Activated CD8-positive, alpha-beta memory T cell treated with anti-CD3 and anti-CD28 coated beads, Interleukin-2, amount 10 ng/mL, durations not matched to agents 7 days and 5 days (primary cell): ENCODE measurements at regions not wholly inside any gene's neighbourhood (a gene's known extent, or its start where the extent isn't known, plus 50 kb on each side); places are given as distances from the start of the nearest gene placed in this dataset.

Source experiments
- ATAC-seq: fragments of 150-1000 bp; cut with Tn5 transposase; one replicate; pipeline ENCODE4 v1.10.0; 2021; ENCODE audit warnings: moderate library complexity
- CTCF ChIA-PET: fragments of 350-600 bp; sonication (Branson Sonifier 250); formaldehyde crosslinking; loops from one replicate; lab custom pipeline; 2021; ENCODE audit warnings: antibody characterized with exemption; lab: Charles Lee
- DNase-seq: peaks from one replicate; pipeline ENCODE4 v3.0.0-alpha.2; 2020
- H3K27ac Mint-ChIP-seq: one replicate; pipeline ENCODE4 v1.8.0; 2021; ENCODE audit warnings: mild to moderate bottlenecking, mixed read lengths
- H3K27me3 Mint-ChIP-seq: one replicate; pipeline ENCODE4 v1.8.0; 2021; ENCODE audit warnings: mixed read lengths
- H3K36me3 Mint-ChIP-seq: one replicate; pipeline ENCODE4 v1.8.0; 2021; ENCODE audit warnings: mild to moderate bottlenecking, mixed read lengths
- H3K4me1 Mint-ChIP-seq: one replicate; pipeline ENCODE4 v1.8.0; 2021; ENCODE audit warnings: mixed read lengths
- H3K4me3 Mint-ChIP-seq: one replicate; pipeline ENCODE4 v1.8.0; 2021; ENCODE audit warnings: mild to moderate bottlenecking, moderate library complexity, mixed read lengths
- H3K9me3 Mint-ChIP-seq: one replicate; pipeline ENCODE4 v1.8.0; 2022; ENCODE audit warnings: low read depth, mixed read lengths

DNA sequence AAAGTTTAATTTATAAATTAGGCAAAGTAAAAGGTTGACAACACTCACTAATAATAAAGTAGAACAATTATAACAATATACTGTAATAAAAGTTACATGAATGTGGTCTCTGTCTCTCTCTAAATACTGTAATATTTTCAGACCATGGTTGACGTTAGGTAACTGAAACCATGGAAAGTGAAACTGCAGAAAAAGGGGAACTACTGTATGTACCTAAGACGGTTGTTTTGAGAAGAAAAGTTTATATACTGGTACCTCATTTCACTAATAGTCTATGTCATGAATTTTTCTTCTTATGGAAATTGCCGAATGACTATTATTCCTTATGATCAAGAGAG, 166.7 kb upstream of the ZNF521 start:
- H3K9me3 Mint-ChIP-seq: no peaks in the 10 kb centered on the region
- CTCF ChIA-PET: no interaction called here
- no peak overlapping the region for H3K4me3 Mint-ChIP-seq
- no peaks in the 10 kb centered on the region for H3K27me3 Mint-ChIP-seq
- DNase-seq (no peak), ATAC-seq (no peak)
- H3K4me1 Mint-ChIP-seq: no peaks in the 10 kb centered on the region
- H3K27ac Mint-ChIP-seq: no peak overlapping the region
- no peaks in the 10 kb centered on the region for H3K36me3 Mint-ChIP-seq

DNA sequence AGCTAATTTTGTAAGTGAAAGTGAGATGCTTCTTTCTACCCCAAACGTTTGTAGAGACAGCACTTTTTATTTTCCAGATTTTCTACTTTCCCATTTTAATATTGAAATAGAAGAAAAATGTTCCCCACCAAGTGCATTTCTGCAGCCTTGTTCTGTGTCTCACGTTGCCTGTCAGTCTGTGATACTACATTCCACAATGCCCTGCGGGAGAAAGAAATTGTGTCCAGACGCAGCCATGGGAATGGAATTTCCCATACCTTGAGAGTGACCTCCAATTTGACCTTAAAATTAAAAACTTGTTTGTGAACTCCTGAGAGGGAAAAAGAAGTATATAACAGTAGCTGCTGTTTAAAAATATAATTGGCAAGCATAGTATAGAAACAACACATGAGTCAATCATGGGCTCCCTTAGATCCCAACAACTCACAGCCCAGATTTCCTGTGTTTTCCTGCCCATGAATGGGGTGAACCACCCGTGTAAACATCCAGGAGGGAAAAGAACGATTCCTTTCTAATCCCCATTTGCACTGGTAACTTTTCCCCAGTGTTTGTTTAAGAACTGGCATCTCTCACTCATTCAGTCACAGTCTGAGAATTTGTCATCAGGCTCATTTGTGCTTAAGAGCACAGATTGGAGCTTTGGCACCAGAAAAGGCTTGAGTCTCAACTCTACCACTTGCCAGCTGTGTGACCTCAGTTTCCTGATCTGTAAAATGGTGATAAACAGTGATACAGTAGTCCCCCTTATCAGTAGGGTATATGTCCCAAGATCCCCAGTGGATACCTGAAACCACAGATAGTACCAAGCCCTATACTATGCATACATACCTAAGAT, 166.1 kb upstream of the ZNF521 start:
- DNase-seq (no peak), ATAC-seq (no peak)
- Mint-ChIP-seq H3K27ac (no peak overlapping the region), H3K36me3 (no peaks in the 10 kb centered on the region), H3K4me1 (no peaks in the 10 kb centered on the region), H3K9me3 (no peaks in the 10 kb centered on the region), H3K4me3 (no peak overlapping the region), H3K27me3 (no peaks in the 10 kb centered on the region)
- CTCF ChIA-PET: no interaction called here

DNA sequence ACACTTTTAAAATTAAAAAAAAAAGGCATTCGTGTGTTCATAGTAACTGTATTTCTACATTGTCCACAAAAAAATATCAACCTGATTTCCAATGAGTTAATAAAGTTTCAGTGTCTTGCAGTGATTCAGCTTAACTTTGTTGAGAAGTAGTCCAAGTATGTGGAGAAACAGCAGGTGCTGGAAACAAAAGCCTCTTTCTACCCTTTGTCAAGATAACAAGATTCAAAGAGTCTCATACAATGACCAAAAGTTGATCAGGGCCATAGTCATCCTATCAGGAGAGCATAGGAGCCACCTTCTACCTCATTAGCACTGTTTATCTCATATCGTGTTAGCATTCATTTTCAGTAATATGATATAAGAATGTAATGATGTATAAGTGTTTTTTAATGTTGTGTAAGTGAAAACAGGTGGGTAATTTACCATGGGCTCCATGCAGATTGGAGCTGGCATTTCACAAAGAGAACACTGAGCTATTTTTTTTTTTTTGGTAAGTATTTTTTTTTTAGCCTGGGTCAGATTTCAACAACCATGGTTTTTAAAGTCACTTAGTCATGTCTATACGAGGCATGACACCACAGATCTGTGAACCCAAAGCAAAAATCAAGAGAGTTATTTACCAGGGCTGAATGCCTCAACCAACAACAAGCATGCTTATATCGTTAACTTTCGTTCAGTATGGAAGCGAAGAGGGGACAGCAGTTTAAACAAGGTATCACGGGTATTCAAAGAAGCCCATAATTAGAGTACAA, 165.0 kb upstream of the ZNF521 start:
- CTCF ChIA-PET: no interaction called here
- Mint-ChIP-seq H3K27ac (no peak overlapping the region), H3K4me1 (no peaks in the 10 kb centered on the region), H3K36me3 (no peaks in the 10 kb centered on the region), H3K4me3 (no peak overlapping the region), H3K9me3 (peaks cover 2% of the 10 kb centered on the region), H3K27me3 (no peaks in the 10 kb centered on the region)
- DNase-seq (no peak), ATAC-seq (no peak)

DNA sequence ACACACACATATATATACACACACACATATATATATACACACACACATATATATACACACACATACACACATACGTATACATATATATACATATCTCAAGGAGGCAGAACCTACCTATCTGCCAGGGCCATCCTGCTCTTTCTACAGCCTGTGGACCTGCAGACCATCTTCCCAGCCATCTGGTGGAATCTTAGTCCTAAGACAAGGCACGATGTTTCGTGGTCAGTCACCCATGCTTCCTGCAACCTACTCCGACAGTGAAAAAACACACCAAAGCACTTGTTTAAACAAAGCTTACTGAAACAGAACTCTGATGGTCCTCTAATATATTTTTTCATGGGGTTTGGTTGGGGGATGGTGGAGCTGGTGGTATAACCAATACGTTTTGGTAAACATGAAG, 164.2 kb upstream of the ZNF521 start:
- H3K4me3 Mint-ChIP-seq: no peak overlapping the region
- CTCF ChIA-PET: no interaction called here
- H3K27ac Mint-ChIP-seq: no peak overlapping the region
- H3K9me3 Mint-ChIP-seq: peaks cover 2% of the 10 kb centered on the region
- ATAC-seq: no peak
- no peaks in the 10 kb centered on the region for H3K27me3 Mint-ChIP-seq
- no peak for DNase-seq
- H3K36me3 Mint-ChIP-seq: no peaks in the 10 kb centered on the region
- no peaks in the 10 kb centered on the region for H3K4me1 Mint-ChIP-seq

DNA sequence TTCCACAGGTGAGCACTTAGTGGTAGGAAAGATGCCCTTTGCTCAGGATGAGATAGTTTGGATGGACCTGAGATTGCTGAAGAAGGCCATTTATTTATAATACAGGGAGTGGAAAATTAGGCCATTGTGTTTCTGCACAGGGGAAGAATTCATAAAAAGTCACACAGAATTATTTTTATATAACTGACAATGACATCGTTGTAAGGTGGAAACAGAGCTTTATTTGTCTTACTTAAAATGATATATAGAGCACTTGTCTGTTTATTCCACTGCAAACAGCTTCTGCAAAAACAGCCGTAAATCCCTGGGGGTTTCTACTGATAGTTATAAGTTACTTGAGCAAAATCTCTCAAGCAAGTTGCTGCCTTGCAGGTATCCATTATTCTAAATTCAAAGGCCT, 158.1 kb upstream of the ZNF521 start:
- Mint-ChIP-seq H3K27me3 (no peaks in the 10 kb centered on the region), H3K36me3 (no peaks in the 10 kb centered on the region), H3K4me1 (no peaks in the 10 kb centered on the region), H3K9me3 (peaks cover 5% of the 10 kb centered on the region), H3K4me3 (no peak overlapping the region), H3K27ac (no peak overlapping the region)
- ATAC-seq (no peak), DNase-seq (no peak)
- CTCF ChIA-PET: no interaction called here

DNA sequence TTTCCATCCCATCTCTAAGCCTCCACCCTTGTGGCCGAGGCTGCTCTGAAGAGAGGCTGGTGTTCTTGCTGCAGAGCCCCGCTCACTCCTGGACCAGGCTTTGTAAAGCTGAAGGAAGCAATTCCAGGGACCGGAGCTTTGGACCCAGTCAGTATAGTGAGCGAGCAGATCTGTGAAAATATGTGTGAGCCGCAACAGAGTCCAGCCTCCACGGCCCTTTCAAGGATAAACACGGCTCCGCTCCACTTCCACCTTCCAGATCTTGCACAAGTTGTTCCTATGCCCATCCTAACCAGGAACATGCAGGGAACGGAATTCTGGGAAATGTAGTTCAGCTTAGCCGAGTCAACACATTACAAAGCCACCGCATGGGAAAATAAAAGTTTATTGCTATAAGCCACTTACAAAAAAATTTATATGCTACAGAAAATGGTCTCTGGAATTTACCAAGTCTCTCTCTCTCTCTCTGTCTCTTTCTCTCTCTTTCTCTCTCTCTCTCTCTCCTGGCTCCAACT, 151.7 kb upstream of the ZNF521 start:
- DNase-seq (no peak), ATAC-seq (no peak)
- H3K4me1 Mint-ChIP-seq: no peaks in the 10 kb centered on the region
- no peak overlapping the region for H3K27ac Mint-ChIP-seq
- no peaks in the 10 kb centered on the region for H3K36me3 Mint-ChIP-seq
- no peaks in the 10 kb centered on the region for H3K27me3 Mint-ChIP-seq
- H3K4me3 Mint-ChIP-seq: no peak overlapping the region
- no peaks in the 10 kb centered on the region for H3K9me3 Mint-ChIP-seq
- CTCF ChIA-PET: no interaction called here

DNA sequence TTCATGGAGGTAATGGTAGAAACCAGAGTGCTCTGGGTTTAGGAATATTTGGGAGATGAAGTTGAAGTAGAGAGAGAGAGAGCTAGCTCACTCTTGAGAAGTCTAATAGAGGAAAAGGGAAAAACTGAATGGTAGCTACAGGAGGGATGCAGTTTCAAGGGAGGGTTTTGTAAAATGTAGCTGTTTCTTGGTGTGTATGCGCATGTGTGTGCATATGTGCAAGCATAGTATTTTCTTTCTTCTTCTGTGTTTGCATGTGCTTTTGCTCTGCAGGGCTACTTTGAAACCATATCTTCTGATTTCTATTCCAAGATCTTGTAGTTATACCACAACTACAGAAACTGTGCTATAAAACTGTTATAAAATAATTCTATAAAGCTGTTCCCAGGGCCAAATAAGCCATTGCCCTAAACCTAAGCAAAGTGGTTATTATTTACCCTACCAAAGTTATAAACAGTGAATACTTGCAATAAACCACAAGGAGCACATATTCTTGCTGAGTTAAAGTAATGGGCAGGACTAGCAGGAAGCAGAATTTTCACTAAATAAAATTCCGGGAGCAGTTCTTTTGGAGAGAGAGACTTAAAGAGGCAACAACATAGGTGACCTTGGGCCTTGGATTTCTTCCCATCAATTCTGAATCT, 145.3 kb upstream of the ZNF521 start:
- Mint-ChIP-seq H3K4me3 (no peak overlapping the region), H3K4me1 (no peaks in the 10 kb centered on the region), H3K27ac (no peak overlapping the region), H3K27me3 (no peaks in the 10 kb centered on the region), H3K36me3 (no peaks in the 10 kb centered on the region), H3K9me3 (peaks cover 9% of the 10 kb centered on the region)
- DNase-seq (no peak), ATAC-seq (no peak)
- CTCF ChIA-PET: no interaction called here

DNA sequence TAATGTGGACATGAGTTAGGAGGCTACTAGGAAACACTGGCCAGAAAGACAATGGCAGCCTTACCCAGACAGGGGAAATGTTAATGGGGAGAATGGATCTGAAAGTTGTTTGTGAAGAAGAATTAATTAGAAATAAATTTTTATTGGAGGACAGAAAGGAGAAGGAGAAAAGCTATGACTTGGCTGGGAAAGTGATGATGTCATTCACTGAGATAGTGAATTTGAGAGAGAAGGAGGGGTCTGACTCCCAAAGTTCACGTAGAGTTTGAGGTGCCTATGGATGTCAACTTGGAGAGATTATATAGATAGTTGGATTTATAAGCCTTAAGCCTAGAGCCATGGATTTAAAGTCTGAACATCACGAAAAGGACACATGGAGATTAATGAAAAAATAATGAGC, 144.6 kb upstream of the ZNF521 start:
- no peak for ATAC-seq
- CTCF ChIA-PET: no interaction called here

DNA sequence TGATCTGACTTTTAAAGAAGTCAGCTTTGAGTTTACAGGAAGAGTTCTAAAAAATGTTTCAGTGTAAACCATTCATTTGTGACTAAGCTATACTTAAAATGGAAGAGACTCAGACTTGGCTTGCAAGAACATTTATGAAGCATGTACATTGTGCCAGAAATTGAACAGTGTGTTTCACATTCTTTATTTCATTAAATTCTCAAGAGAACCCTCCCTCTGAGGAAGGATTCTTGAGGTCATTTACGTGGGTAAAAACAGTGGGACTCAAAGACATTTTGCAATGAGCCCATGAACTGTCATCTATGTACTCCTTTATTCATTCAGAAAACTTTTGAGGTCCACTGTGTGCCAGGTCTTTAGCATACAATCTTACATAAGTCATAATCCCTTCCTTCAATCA, 143.6 kb upstream of the ZNF521 start:
- H3K4me3 Mint-ChIP-seq: no peak overlapping the region
- H3K27me3 Mint-ChIP-seq: no peaks in the 10 kb centered on the region
- no peaks in the 10 kb centered on the region for H3K36me3 Mint-ChIP-seq
- CTCF ChIA-PET: no interaction called here
- H3K9me3 Mint-ChIP-seq: peaks cover 9% of the 10 kb centered on the region
- DNase-seq (no peak), ATAC-seq (no peak)
- H3K4me1 Mint-ChIP-seq: no peaks in the 10 kb centered on the region
- no peak overlapping the region for H3K27ac Mint-ChIP-seq

More for the DNA sequence above, 144.6 kb upstream of the ZNF521 start:
- Mint-ChIP-seq H3K36me3 (no peaks in the 10 kb centered on the region), H3K27me3 (no peaks in the 10 kb centered on the region), H3K4me1 (no peaks in the 10 kb centered on the region), H3K4me3 (no peak overlapping the region), H3K9me3 (peaks cover 9% of the 10 kb centered on the region), H3K27ac (no peak overlapping the region)
- no peak for DNase-seq

DNA sequence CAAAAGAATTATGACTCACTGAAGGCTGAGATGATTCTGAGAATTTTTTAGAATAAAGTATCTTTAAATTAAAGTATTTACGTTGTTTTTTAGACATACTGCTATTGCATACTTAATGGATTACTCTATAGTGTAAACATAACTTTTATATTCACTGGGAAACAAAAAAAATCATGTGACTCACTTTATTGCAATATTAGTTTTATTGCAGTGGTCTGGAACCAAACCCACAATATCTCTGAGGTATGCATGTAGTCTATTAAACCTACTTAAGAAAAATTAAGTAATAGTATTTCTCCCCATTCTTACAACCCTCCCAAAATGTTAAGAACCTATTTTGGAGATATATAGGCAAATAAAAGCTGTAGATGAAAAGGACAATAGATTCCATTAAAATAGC, 142.9 kb upstream of the ZNF521 start:
- DNase-seq (no peak), ATAC-seq (no peak)
- H3K36me3 Mint-ChIP-seq: no peaks in the 10 kb centered on the region
- no peaks in the 10 kb centered on the region for H3K27me3 Mint-ChIP-seq
- no peak overlapping the region for H3K27ac Mint-ChIP-seq
- CTCF ChIA-PET: no interaction called here
- no peaks in the 10 kb centered on the region for H3K4me1 Mint-ChIP-seq
- peaks cover 9% of the 10 kb centered on the region for H3K9me3 Mint-ChIP-seq
- no peak overlapping the region for H3K4me3 Mint-ChIP-seq

DNA sequence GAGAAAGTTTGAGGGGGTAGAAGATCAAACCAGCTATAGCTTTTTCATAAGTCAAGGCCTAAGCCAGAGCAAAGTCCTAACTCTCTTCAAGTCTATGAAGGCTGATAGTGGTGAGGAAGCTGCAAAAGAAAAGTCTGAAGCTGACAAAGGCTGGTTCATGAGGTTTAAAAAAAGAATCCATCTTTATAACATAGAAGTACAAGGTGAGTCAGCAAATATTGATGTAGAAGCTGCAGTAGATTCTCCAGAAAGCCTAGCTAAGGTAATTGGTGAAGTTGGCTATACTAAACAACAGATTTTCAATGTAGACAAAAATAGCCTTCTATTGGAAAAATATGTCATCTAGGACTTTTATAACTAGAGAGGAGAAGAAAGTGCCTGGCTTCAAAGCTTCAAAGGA, 141.4 kb upstream of the ZNF521 start:
- H3K9me3 Mint-ChIP-seq: peaks cover 9% of the 10 kb centered on the region
- H3K4me3 Mint-ChIP-seq: no peak overlapping the region
- CTCF ChIA-PET: no interaction called here
- ATAC-seq: no peak
- no peaks in the 10 kb centered on the region for H3K27me3 Mint-ChIP-seq
- H3K36me3 Mint-ChIP-seq: no peaks in the 10 kb centered on the region
- no peak overlapping the region for H3K27ac Mint-ChIP-seq
- DNase-seq: no peak
- no peaks in the 10 kb centered on the region for H3K4me1 Mint-ChIP-seq

DNA sequence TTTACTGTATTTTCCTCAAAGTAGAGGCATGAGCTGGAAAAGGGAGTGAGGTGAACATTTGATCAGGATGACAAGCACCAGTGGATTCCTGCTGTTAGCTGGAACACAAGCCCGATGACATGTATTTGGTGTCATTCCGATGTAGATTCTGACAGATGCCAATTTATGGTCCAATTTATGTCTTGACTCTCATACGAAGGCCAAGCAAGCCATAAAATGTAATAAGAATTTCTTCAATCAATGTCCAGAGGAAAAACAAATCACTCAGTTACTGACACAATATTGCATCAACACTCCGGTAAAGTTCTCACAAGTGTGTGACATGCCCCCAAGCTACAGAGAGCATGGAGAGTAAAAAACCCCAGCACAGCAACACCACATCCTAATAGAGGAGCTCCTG, 138.3 kb upstream of the ZNF521 start:
- Mint-ChIP-seq H3K4me1 (no peaks in the 10 kb centered on the region), H3K36me3 (no peaks in the 10 kb centered on the region), H3K4me3 (no peak overlapping the region), H3K27ac (no peak overlapping the region), H3K27me3 (no peaks in the 10 kb centered on the region), H3K9me3 (peaks cover 2% of the 10 kb centered on the region)
- ATAC-seq (no peak), DNase-seq (no peak)
- CTCF ChIA-PET: no interaction called here

DNA sequence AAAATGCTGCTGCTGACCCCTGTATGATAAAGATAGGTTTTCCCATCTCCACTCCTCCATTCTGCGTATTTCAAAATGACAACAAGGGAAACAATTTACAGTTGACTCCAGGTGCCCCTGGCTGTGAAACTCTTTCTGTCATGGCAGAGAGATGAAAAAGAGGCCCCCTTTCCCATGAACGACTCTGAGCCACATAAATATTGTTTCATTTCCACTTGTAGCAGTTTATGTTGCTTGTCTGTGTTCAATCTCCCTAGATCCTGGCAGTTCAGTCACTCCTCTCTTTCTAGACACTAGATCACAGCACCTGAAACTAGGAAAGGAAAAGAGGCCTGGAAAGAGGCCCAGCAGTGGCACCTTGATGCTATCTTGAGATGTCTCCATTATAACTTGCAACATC, 121.0 kb upstream of the ZNF521 start:
- Mint-ChIP-seq H3K4me1 (no peaks in the 10 kb centered on the region), H3K27ac (no peak overlapping the region), H3K4me3 (no peak overlapping the region), H3K27me3 (no peaks in the 10 kb centered on the region), H3K36me3 (no peaks in the 10 kb centered on the region), H3K9me3 (no peaks in the 10 kb centered on the region)
- DNase-seq (no peak), ATAC-seq (no peak)
- CTCF ChIA-PET: no interaction called here
